Naive thymus-derived CD4-positive, alpha-beta T cell (primary cell): ENCODE measurements at regions not wholly inside any gene's neighbourhood (a gene's known extent, or its start where the extent isn't known, plus 50 kb on each side); places are given as distances from the start of the nearest gene placed in this dataset.

Experiments used
- ATAC-seq: fragments of 150-1000 bp; cut with Tn5 transposase; 2 replicates; pipeline ENCODE4 v1.10.0; 2021; ENCODE audit warnings: mild to moderate bottlenecking, moderate library complexity
- CTCF ChIA-PET: fragments of 350-600 bp; sonication (Branson Sonifier 250); formaldehyde crosslinking; loops from one replicate; lab custom pipeline; 2021; ENCODE audit warnings: antibody characterized with exemption; lab: Charles Lee
- POLR2A ChIA-PET: fragments of 350-600 bp; sonication (Branson Sonifier 250); formaldehyde crosslinking; loops from one replicate; lab custom pipeline; 2021; ENCODE audit warnings: antibody characterized with exemption, inconsistent platforms; lab: Charles Lee
- DNase-seq, 9 donors: peaks; one replicate each; pipeline versions ENCODE4 v3.0.0 to v3.0.0-alpha.2; 2020 to 2022; ENCODE audit warnings: mixed read lengths in 1 of 9
- H3K27ac ChIP-seq: one replicate; pipeline ENCODE4 v1.7.0; 2013; ENCODE audit warnings: mild to moderate bottlenecking, low read depth, low read length, moderate library complexity
- H3K27me3 ChIP-seq, 2 donors: one replicate each; pipeline ENCODE4 v1.7.0; 2013; ENCODE audit warnings: low read length in 2 of 2, mild to moderate bottlenecking in 2 of 2, moderate library complexity in 2 of 2; ENCODE audit not compliant: control insufficient read depth in 2 of 2, insufficient read depth in 2 of 2
- H3K36me3 ChIP-seq, 3 experiments: 1 replicate in 2 of 3; 2 replicates in 1 of 3; pipeline ENCODE4 v1.7.0; 2013; ENCODE audit warnings: low read length in 3 of 3, mild to moderate bottlenecking in 3 of 3, moderate library complexity in 1 of 3; ENCODE audit not compliant: insufficient read depth in 3 of 3, control insufficient read depth in 2 of 3
- H3K4me1 ChIP-seq, 2 donors: one replicate each; pipeline ENCODE4 v1.7.0; 2013; ENCODE audit warnings: low read length in 2 of 2, mild to moderate bottlenecking in 2 of 2, moderate library complexity in 1 of 2; ENCODE audit not compliant: control insufficient read depth in 2 of 2, insufficient read depth in 2 of 2
- H3K4me3 ChIP-seq: 2 replicates; pipeline ENCODE4 v1.7.0; 2013; ENCODE audit warnings: mild to moderate bottlenecking, low read length
- H3K9me3 ChIP-seq, 3 experiments: 1 replicate in 2 of 3; 2 replicates in 1 of 3; pipeline ENCODE4 v1.7.0; 2013; ENCODE audit warnings: low read length in 3 of 3; ENCODE audit not compliant: control insufficient read depth in 2 of 3
- H3K27ac Mint-ChIP-seq, 9 donors: one replicate each; pipeline ENCODE4 v1.8.0; 2020 to 2022; ENCODE audit warnings: mixed read lengths in 9 of 9, mild to moderate bottlenecking in 8 of 9, moderate library complexity in 5 of 9, inconsistent platforms in 2 of 9
- H3K27me3 Mint-ChIP-seq, 5 donors: one replicate each; pipeline ENCODE4 v1.8.0; 2021 to 2022; ENCODE audit warnings: mixed read lengths in 5 of 5, mild to moderate bottlenecking in 1 of 5
- H3K36me3 Mint-ChIP-seq, 5 donors: one replicate each; pipeline ENCODE4 v1.8.0; 2020 to 2022; ENCODE audit warnings: mixed read lengths in 5 of 5, mild to moderate bottlenecking in 3 of 5, inconsistent platforms in 1 of 5
- H3K4me1 Mint-ChIP-seq, 7 donors: one replicate each; pipeline ENCODE4 v1.8.0; 2020 to 2022; ENCODE audit warnings: mixed read lengths in 7 of 7, mild to moderate bottlenecking in 3 of 7, inconsistent platforms in 1 of 7
- H3K4me3 Mint-ChIP-seq, 10 donors: one replicate each; pipeline ENCODE4 v1.8.0; 2020 to 2022; ENCODE audit warnings: mild to moderate bottlenecking in 10 of 10, mixed read lengths in 10 of 10, moderate library complexity in 6 of 10, inconsistent platforms in 2 of 10
- H3K9me3 Mint-ChIP-seq, 11 donors: one replicate each; pipeline ENCODE4 v1.8.0; 2020 to 2022; ENCODE audit warnings: mixed read lengths in 11 of 11, mild to moderate bottlenecking in 4 of 11, inconsistent platforms in 1 of 11, moderate library complexity in 1 of 11
- intact Hi-C, 2 donors: fragments of 100-400 bp; cut with micrococcal nuclease; formaldehyde crosslinking; loops; one replicate each; pipeline ENCODE4 v1.15.1; 2023

DNA sequence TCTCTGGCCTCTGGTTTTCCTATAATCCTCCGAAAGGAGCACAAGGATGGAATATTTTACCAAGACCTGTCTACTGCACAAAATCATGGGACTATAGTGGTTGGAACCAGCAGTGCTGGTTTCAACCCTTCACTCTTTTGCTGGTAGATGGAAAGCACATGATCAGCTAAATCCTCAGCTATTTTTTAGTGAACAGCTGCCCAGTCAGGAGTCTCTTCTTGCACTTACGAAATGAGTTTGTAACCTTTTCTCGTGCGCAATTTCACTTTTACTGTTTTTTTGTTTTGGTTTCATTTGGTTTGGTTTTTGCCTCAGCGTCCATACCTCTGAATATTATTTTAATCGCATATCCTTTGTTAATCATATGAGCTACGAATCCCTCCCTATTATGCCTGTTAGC, 418.5 kb upstream of the CPEB2 start:
- no peaks in the 10 kb centered on the region for H3K36me3 ChIP-seq
- H3K9me3 ChIP-seq: no peaks in the 10 kb centered on the region
- Mint-ChIP-seq H3K9me3 (peaks cover 0 to 8% (median 0%) of the 10 kb centered on the region in 11 donors), H3K27me3 (peaks cover 0 to 8% (median 5%) of the 10 kb centered on the region in 5 donors), H3K27ac (no peak overlapping the region), H3K4me3 (no peak overlapping the region), H3K4me1 (no peaks in the 10 kb centered on the region), H3K36me3 (peaks cover 0 to 3% (median 0%) of the 10 kb centered on the region in 5 donors)
- no peaks in the 10 kb centered on the region for H3K27me3 ChIP-seq
- POLR2A ChIA-PET: no interaction called here
- DNase-seq (no peak), ATAC-seq (no peak)
- H3K4me1 ChIP-seq: no peaks in the 10 kb centered on the region
- intact Hi-C loops: no loop called here
- H3K4me3 ChIP-seq: no peak overlapping the region
- no peak overlapping the region for H3K27ac ChIP-seq
- CTCF ChIA-PET: no interaction called here

DNA sequence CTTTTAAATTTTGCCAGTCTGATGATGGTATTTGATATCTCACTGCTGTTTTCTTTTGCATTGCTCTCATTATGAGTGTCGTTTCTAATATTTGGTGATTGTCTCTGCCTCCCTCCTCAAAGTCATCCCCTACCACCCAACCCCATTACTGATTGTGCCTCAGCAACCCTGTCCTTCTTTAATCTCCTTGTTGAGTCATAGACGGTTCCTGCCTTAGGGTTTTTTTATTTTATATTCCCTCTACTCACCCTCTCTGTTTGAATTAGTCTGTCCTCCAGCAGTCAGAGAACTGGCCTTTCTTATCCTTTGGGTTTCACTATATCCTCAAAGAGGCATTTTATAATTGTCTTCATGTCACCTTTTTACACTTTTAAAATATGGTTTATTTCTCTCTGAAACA, 409.3 kb upstream of the CPEB2 start:
- no peak overlapping the region for H3K4me3 ChIP-seq
- Mint-ChIP-seq H3K9me3 (peaks cover 0 to 3% (median 0%) of the 10 kb centered on the region in 11 donors), H3K4me1 (peaks cover 0 to 3% (median 0%) of the 10 kb centered on the region in 7 donors), H3K27me3 (peaks cover 0 to 6% (median 0%) of the 10 kb centered on the region in 5 donors), H3K36me3 (no peaks in the 10 kb centered on the region), H3K27ac (no peak overlapping the region), H3K4me3 (no peak overlapping the region)
- POLR2A ChIA-PET: no interaction called here
- intact Hi-C loops: no loop called here
- H3K36me3 ChIP-seq: no peaks in the 10 kb centered on the region
- ATAC-seq: no peak
- CTCF ChIA-PET: no interaction called here
- H3K27ac ChIP-seq: no peak overlapping the region
- no peaks in the 10 kb centered on the region for H3K4me1 ChIP-seq
- DNase-seq: no peak
- H3K27me3 ChIP-seq: no peaks in the 10 kb centered on the region
- no peaks in the 10 kb centered on the region for H3K9me3 ChIP-seq

DNA sequence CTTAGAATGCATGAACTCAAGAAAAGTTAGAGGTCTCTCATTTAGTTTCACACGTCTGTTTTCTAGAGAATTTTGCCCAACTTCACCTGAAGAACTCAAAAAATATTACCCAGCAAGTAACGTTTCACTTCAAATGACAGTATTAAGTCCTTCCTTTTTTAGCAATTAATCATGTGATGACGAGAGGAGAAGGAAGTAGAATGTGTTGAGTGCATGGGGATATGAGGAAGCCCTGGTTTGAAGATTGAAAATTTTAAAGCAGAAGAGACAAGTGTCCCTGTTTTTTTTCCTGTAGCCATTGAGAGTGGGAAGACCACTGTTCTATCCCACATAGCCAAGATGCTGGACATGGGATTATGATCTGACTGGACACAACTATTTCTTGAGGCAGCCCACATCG, 406.3 kb upstream of the CPEB2 start:
- Histone ChIP-seq H3K27ac (no peak overlapping the region), H3K27me3 (no peaks in the 10 kb centered on the region), H3K4me1 (no peaks in the 10 kb centered on the region), H3K36me3 (no peaks in the 10 kb centered on the region), H3K9me3 (no peaks in the 10 kb centered on the region), H3K4me3 (no peak overlapping the region)
- Mint-ChIP-seq H3K36me3 (no peaks in the 10 kb centered on the region), H3K27me3 (peaks cover 0 to 7% (median 4%) of the 10 kb centered on the region in 5 donors), H3K9me3 (peaks cover 0 to 6% (median 0%) of the 10 kb centered on the region in 11 donors), H3K27ac (no peak overlapping the region), H3K4me3 (no peak overlapping the region), H3K4me1 (peaks cover 0 to 3% (median 0%) of the 10 kb centered on the region in 7 donors)
- DNase-seq (no peak), ATAC-seq (no peak)
- CTCF ChIA-PET: no interaction called here
- intact Hi-C loops: no loop called here
- POLR2A ChIA-PET: no interaction called here

- intact Hi-C loops: no loop called here
- no peak overlapping the region for H3K27ac ChIP-seq
- peaks cover 0 to 8% (median 0%) of the 10 kb centered on the region in 11 donors for H3K9me3 Mint-ChIP-seq
- peaks cover 0 to 3% (median 0%) of the 10 kb centered on the region in 7 donors for H3K4me1 Mint-ChIP-seq
- H3K36me3 ChIP-seq: no peaks in the 10 kb centered on the region
- H3K36me3 Mint-ChIP-seq: no peaks in the 10 kb centered on the region
- CTCF ChIA-PET: no interaction called here
- no peaks in the 10 kb centered on the region for H3K27me3 ChIP-seq
- ATAC-seq: no peak
- no peaks in the 10 kb centered on the region for H3K4me1 ChIP-seq
- POLR2A ChIA-PET: no interaction called here
- no peak for DNase-seq
- no peaks in the 10 kb centered on the region for H3K9me3 ChIP-seq
- H3K4me3 Mint-ChIP-seq: no peak overlapping the region
- H3K4me3 ChIP-seq: no peak overlapping the region
- no peak overlapping the region for H3K27ac Mint-ChIP-seq
- H3K27me3 Mint-ChIP-seq: peaks cover 0 to 9% (median 4%) of the 10 kb centered on the region in 5 donors
These were observed 405.8 kb upstream of the CPEB2 start for GRCh38 chr4:14596437-14596836.

DNA sequence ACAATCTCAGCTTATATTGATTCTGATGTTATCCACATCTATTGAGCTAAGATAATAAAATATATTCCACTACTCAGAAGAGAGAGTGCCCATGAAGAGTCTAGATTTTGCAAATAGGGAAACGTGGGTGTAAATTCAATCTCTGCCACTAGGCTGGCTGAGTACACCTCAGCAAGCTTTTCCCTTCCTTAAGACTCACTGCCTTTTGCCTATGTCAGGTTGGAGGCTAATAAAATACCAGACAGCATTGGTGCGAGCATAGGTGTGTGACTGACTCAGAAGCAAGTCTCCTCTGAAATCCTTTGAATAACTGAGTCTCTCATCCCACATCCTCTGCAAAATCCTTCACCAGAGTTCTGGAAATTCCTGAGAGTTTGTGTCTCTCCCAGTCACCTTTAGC, 405.4 kb upstream of the CPEB2 start:
- H3K27me3 Mint-ChIP-seq: peaks cover 0 to 9% (median 4%) of the 10 kb centered on the region in 5 donors

DNA sequence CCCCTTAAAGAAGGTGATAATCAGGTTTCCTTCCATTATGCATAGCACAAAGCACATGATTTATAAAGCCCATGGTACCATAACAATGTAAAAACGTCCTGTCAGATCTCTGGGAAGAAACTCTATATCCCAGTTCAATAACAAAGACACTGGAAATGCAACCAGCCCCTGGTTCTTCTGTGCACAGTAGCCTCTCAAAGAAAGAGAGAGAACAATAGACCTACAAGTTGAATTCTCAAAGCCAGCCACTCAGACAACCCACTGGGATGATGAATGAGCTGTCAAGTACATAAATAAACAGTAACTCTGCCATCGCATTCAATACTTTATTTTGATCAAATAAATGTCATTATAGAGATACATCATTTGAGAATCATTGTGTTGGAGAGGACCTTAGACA, 400.1 kb upstream of the CPEB2 start:
- Mint-ChIP-seq H3K9me3 (peaks cover 0 to 8% (median 0%) of the 10 kb centered on the region in 11 donors), H3K27ac (no peak overlapping the region), H3K4me3 (no peak overlapping the region), H3K36me3 (no peaks in the 10 kb centered on the region), H3K27me3 (peaks cover 0 to 10% (median 3%) of the 10 kb centered on the region in 5 donors), H3K4me1 (no peaks in the 10 kb centered on the region)
- Histone ChIP-seq H3K4me3 (no peak overlapping the region), H3K36me3 (no peaks in the 10 kb centered on the region), H3K27ac (no peak overlapping the region), H3K9me3 (no peaks in the 10 kb centered on the region), H3K27me3 (no peaks in the 10 kb centered on the region), H3K4me1 (no peaks in the 10 kb centered on the region)
- POLR2A ChIA-PET: no interaction called here
- no peak for ATAC-seq
- CTCF ChIA-PET: no interaction called here
- DNase-seq: no peak
- intact Hi-C loops: no loop called here

More for the DNA sequence above, 405.4 kb upstream of the CPEB2 start:
- ChIA-PET CTCF (no interaction called here), POLR2A (no interaction called here)
- ATAC-seq (no peak), DNase-seq (no peak)
- intact Hi-C loops: no loop called here
- no peak overlapping the region for H3K27ac Mint-ChIP-seq
- H3K27me3 ChIP-seq: no peaks in the 10 kb centered on the region
- H3K9me3 Mint-ChIP-seq: peaks cover 0 to 8% (median 0%) of the 10 kb centered on the region in 11 donors
- H3K4me1 Mint-ChIP-seq: peaks cover 0 to 3% (median 0%) of the 10 kb centered on the region in 7 donors
- H3K4me1 ChIP-seq: no peaks in the 10 kb centered on the region
- H3K36me3 ChIP-seq: no peaks in the 10 kb centered on the region
- H3K36me3 Mint-ChIP-seq: no peaks in the 10 kb centered on the region
- H3K4me3 Mint-ChIP-seq: no peak overlapping the region
- H3K4me3 ChIP-seq: no peak overlapping the region
- no peaks in the 10 kb centered on the region for H3K9me3 ChIP-seq
- no peak overlapping the region for H3K27ac ChIP-seq

GRCh38 chr4:14607001-14607400, 395.3 kb upstream of the CPEB2 start:
- CTCF ChIA-PET: no interaction called here
- Mint-ChIP-seq H3K9me3 (peaks cover 0 to 6% (median 0%) of the 10 kb centered on the region in 11 donors), H3K27me3 (peaks cover 0 to 10% (median 6%) of the 10 kb centered on the region in 5 donors), H3K36me3 (no peaks in the 10 kb centered on the region), H3K27ac (no peak overlapping the region), H3K4me3 (no peak overlapping the region), H3K4me1 (no peaks in the 10 kb centered on the region)
- H3K4me3 ChIP-seq: no peak overlapping the region
- POLR2A ChIA-PET: no interaction called here
- intact Hi-C loops: no loop called here
- H3K4me1 ChIP-seq: no peaks in the 10 kb centered on the region
- no peaks in the 10 kb centered on the region for H3K9me3 ChIP-seq
- no peak overlapping the region for H3K27ac ChIP-seq
- DNase-seq (no peak), ATAC-seq (no peak)
- no peaks in the 10 kb centered on the region for H3K36me3 ChIP-seq
- no peaks in the 10 kb centered on the region for H3K27me3 ChIP-seq
